ENCODE measurements at regions not wholly inside any gene's neighbourhood (a gene's known extent, or its start where the extent isn't known, plus 50 kb on each side); places are given as distances from the start of the nearest gene placed in this dataset.

DNA sequence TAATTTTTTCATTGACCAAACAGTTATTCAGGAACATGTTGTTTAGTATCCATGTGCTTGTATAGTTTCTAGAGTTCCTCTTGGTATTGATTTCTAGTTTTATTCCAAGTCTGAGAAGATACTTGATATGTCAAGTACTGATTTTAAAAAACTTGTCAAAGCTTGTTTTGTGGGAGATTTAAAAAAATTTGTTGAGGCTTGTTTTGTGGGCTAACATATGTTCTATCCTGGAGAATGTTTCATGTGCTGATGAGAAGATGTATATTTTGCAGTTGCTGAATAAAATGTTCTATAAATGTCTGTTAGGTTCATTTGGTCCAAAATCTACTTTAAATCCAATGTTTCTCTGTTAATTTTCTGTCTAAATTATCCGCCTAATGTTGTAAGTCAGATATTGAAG is 1065.1 kb upstream of the WWC1 start:
- TF ChIP-seq, protein P1, sequence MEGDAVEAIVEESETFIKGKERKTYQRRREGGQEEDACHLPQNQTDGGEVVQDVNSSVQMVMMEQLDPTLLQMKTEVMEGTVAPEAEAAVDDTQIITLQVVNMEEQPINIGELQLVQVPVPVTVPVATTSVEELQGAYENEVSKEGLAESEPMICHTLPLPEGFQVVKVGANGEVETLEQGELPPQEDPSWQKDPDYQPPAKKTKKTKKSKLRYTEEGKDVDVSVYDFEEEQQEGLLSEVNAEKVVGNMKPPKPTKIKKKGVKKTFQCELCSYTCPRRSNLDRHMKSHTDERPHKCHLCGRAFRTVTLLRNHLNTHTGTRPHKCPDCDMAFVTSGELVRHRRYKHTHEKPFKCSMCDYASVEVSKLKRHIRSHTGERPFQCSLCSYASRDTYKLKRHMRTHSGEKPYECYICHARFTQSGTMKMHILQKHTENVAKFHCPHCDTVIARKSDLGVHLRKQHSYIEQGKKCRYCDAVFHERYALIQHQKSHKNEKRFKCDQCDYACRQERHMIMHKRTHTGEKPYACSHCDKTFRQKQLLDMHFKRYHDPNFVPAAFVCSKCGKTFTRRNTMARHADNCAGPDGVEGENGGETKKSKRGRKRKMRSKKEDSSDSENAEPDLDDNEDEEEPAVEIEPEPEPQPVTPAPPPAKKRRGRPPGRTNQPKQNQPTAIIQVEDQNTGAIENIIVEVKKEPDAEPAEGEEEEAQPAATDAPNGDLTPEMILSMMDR (IDR thresholded peaks at IDR 0.05 in 4 of 5, conservative IDR thresholded peaks at IDR 0.05 in 1 of 5) = no peak
- no peak for TF ChIP-seq POLR2A (IDR thresholded peaks at IDR 0.05)

Measured in gastrocnemius medialis (tissue), 4 donors.